ENCODE measurements at regions not wholly inside any gene's neighbourhood (a gene's known extent, or its start where the extent isn't known, plus 50 kb on each side); places are given as distances from the start of the nearest gene placed in this dataset.

GRCh38 chr11:39036021-39036420 is 2423.4 kb downstream of the LRRC4C start:
- TF ChIP-seq CTCF (IDR thresholded peaks at IDR 0.05), result no peak
- TF ChIP-seq POLR2A (IDR thresholded peaks at IDR 0.05), result no peak

Measured in ovary (tissue), 3 donors.